PC-9 (cell line): ENCODE measurements at regions not wholly inside any gene's neighbourhood (a gene's known extent, or its start where the extent isn't known, plus 50 kb on each side); places are given as distances from the start of the nearest gene placed in this dataset.
A peak's percentile ranks its signal among the peaks of the same experiment; 100 is the strongest.
"Not testable (repeated sequence)": the region's sequence is repeated elsewhere in the genome, so short reads cannot be mapped to it uniquely, and the experiment has no call there.

ENCODE experiments used
- BruUV-seq: library from RNA; stranded (reverse); fragments of 400-500 nt; replicated peaks from 2 replicates; lab custom pipeline; 2021; lab: Mats Ljungman, UMichigan
- CTCF ChIA-PET: fragments of 300-600 bp; sonication (Branson Sonifier 250); formaldehyde crosslinking; loops from one replicate; lab custom pipeline; 2022; ENCODE audit warnings: antibody characterized with exemption; lab: Charles Lee
- POLR2A ChIA-PET: fragments of 300-600 bp; sonication (Branson Sonifier 250); formaldehyde crosslinking; loops from one replicate; lab custom pipeline; 2022; ENCODE audit warnings: antibody characterized with exemption; ENCODE audit not compliant: unreplicated experiment; lab: Charles Lee
- DNase-seq, 2 experiments: peaks; one replicate each; pipeline versions ENCODE4 v3.0.0 to v3.0.0-alpha.2; 2015 to 2022; ENCODE audit warnings: mixed read lengths in 1 of 2
- H2AFZ ChIP-seq: fragments of 200-600 bp; sonication (generic); 2 replicates; pipeline ENCODE4 v1.8.1; 2017; ENCODE audit warnings: antibody characterized with exemption
- H3F3A ChIP-seq: fragments of 200-600 bp; sonication (generic); 2 replicates; pipeline ENCODE4 v1.8.1; 2017; ENCODE audit warnings: antibody characterized with exemption, mild to moderate bottlenecking, low read depth; ENCODE audit not compliant: insufficient read depth
- H3K27ac ChIP-seq: fragments of 200-600 bp; sonication (generic); 2 replicates; pipeline ENCODE4 v1.6.1; 2016; ENCODE audit warnings: mixed run types
- H3K27me3 ChIP-seq: fragments of 200-600 bp; sonication (generic); 2 replicates; pipeline ENCODE4 v1.6.1; 2016; ENCODE audit warnings: low read depth, mixed run types; ENCODE audit not compliant: insufficient read depth
- H3K36me3 ChIP-seq: fragments of 200-600 bp; sonication (generic); 2 replicates; pipeline ENCODE4 v1.6.1; 2016; ENCODE audit warnings: low read depth, mixed run types
- H3K4me1 ChIP-seq: fragments of 200-600 bp; sonication (generic); replicated peaks from 2 replicates; pipeline ENCODE4 v1.6.1; 2016; ENCODE audit warnings: mixed run types; ENCODE audit not compliant: insufficient read depth
- H3K4me2 ChIP-seq: fragments of 200-600 bp; sonication (generic); 2 replicates; pipeline ENCODE4 v1.6.1; 2017; ENCODE audit warnings: mixed run types
- H3K4me3 ChIP-seq: fragments of 200-600 bp; sonication (generic); 2 replicates; pipeline ENCODE4 v1.6.1; 2016; ENCODE audit warnings: mixed run types
- H3K79me2 ChIP-seq: fragments of 200-600 bp; sonication (generic); 2 replicates; pipeline ENCODE4 v1.6.1; 2017; ENCODE audit warnings: low read depth, mixed run types
- H3K9me2 ChIP-seq: fragments of 200-600 bp; sonication (generic); 2 replicates; pipeline ENCODE4 v1.8.1; 2017; ENCODE audit warnings: mild to moderate bottlenecking; ENCODE audit not compliant: insufficient read depth
- H3K9me3 ChIP-seq: fragments of 200-600 bp; sonication (generic); 2 replicates; pipeline ENCODE4 v1.8.1; 2016; ENCODE audit warnings: low read depth; ENCODE audit not compliant: insufficient read depth
- H4K20me1 ChIP-seq: fragments of 200-600 bp; sonication (generic); 2 replicates; pipeline ENCODE4 v1.8.1; 2017; ENCODE audit not compliant: insufficient read depth
- EZH2 ChIP-seq: fragments of 200-600 bp; sonication (generic); IDR thresholded peaks from 2 replicates; pipeline ENCODE4 v1.8.0; 2017; ENCODE audit warnings: antibody characterized with exemption, low read depth
- intact Hi-C: fragments of 100-400 bp; cut with micrococcal nuclease; formaldehyde crosslinking; loops from one replicate; pipeline ENCODE4 v1.10.0; 2022; ENCODE audit not compliant: unreplicated experiment
- TF ChIP-seq, protein P1 (sequence below): fragments of 200-600 bp; sonication (generic); conservative IDR thresholded peaks from 2 replicates; pipeline ENCODE4 v1.6.1; 2017; ENCODE audit warnings: mixed run types, antibody characterized with exemption, mild to moderate bottlenecking, moderate library complexity

DNA sequence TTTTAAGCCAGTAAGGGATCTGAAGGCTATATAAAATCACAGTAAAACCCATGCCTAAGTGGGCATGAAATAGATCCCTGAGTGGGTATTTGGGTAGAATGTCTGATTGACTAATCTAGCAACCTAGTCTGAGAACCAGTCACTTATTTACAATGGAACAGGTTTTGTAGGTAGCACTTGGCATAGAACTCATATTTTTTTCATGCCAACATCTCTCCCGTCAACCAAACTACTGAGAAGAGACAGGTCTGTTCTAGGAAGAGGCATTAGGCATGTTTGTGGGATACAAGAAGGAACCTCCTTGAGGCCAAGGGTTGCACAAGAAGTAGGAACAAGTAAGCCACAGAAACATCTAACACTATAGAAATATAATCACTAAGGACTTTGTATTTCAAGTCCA is 840.4 kb upstream of the TENM4 start:
- no peak overlapping the region for H2AFZ ChIP-seq
- CTCF ChIA-PET = no interaction called here
- H3K9me2 ChIP-seq = no peaks in the 10 kb centered on the region
- H3K4me1 ChIP-seq = no peaks in the 10 kb centered on the region
- no peaks in the 10 kb centered on the region for H3F3A ChIP-seq
- H3K79me2 ChIP-seq = no peaks in the 10 kb centered on the region
- BruUV-seq = no TSS peak
- peak; percentile 6 to 62 for DNase-seq
- no peaks in the 10 kb centered on the region for H4K20me1 ChIP-seq
- POLR2A ChIA-PET = no interaction called here
- H3K27ac ChIP-seq = no peak overlapping the region
- no peak overlapping the region for H3K4me3 ChIP-seq
- TF ChIP-seq EZH2 = no peak
- TF ChIP-seq, protein P1, sequence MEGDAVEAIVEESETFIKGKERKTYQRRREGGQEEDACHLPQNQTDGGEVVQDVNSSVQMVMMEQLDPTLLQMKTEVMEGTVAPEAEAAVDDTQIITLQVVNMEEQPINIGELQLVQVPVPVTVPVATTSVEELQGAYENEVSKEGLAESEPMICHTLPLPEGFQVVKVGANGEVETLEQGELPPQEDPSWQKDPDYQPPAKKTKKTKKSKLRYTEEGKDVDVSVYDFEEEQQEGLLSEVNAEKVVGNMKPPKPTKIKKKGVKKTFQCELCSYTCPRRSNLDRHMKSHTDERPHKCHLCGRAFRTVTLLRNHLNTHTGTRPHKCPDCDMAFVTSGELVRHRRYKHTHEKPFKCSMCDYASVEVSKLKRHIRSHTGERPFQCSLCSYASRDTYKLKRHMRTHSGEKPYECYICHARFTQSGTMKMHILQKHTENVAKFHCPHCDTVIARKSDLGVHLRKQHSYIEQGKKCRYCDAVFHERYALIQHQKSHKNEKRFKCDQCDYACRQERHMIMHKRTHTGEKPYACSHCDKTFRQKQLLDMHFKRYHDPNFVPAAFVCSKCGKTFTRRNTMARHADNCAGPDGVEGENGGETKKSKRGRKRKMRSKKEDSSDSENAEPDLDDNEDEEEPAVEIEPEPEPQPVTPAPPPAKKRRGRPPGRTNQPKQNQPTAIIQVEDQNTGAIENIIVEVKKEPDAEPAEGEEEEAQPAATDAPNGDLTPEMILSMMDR = no peak
- no peak overlapping the region for H3K4me2 ChIP-seq
- H3K36me3 ChIP-seq = no peaks in the 10 kb centered on the region
- no peaks in the 10 kb centered on the region for H3K27me3 ChIP-seq
- no peaks in the 10 kb centered on the region for H3K9me3 ChIP-seq
- intact Hi-C loops = no loop called here

DNA sequence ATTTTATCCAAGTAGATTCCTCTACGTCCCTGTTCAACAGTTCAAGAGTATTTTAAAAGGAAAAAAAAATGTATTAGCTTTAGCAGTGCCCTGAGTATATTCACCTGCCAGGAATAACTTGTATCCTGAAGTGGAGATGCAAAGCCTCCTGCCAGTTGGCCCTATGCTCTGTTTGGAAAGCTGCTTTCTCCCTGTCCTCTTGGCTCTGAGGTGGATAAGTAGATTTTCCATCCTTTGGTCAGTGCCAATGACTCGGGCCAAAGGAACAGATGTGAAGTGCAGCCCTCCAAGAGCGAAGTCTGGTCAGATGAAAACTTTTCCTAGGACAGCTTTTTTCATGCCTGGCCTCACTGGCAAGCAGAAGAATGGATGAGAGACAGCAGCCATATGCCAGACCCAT is 839.9 kb upstream of the TENM4 start:
- POLR2A ChIA-PET = no interaction called here
- Histone ChIP-seq H3K27me3 (no peaks in the 10 kb centered on the region), H3K36me3 (no peaks in the 10 kb centered on the region), H4K20me1 (no peaks in the 10 kb centered on the region), H3K4me3 (no peak overlapping the region), H3K79me2 (no peaks in the 10 kb centered on the region), H3K27ac (no peak overlapping the region), H3K9me3 (no peaks in the 10 kb centered on the region), H3K4me2 (no peak overlapping the region), H3F3A (no peaks in the 10 kb centered on the region), H3K9me2 (no peaks in the 10 kb centered on the region), H3K4me1 (no peaks in the 10 kb centered on the region), H2AFZ (no peak overlapping the region)
- intact Hi-C loops = no loop called here
- no peak for DNase-seq
- CTCF ChIA-PET = no interaction called here
- BruUV-seq = no TSS peak
- TF ChIP-seq, protein P1 = no peak
- no peak for TF ChIP-seq EZH2

DNA sequence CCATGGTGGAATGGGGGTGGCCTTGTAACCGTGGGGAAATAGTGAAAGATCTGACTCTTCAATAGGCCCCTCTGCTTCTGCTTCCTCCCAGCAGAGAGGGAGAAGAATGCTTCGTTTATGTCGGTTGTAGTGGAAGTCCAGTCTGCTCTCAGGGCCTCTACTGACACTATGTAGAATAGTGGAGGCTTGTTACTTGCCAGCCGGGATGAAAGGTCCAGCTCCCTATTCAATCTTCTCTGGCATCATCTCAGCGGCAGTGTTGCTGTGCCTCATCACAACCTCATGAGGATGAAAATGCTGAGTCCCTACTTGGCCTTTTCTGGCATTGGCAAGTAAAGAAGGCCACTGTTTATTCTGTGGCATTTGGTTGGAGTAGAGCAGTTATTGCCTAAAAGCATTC is 820.9 kb upstream of the TENM4 start:
- no TSS peak for BruUV-seq
- H3K9me2 ChIP-seq = no peaks in the 10 kb centered on the region
- POLR2A ChIA-PET = no interaction called here

DNA sequence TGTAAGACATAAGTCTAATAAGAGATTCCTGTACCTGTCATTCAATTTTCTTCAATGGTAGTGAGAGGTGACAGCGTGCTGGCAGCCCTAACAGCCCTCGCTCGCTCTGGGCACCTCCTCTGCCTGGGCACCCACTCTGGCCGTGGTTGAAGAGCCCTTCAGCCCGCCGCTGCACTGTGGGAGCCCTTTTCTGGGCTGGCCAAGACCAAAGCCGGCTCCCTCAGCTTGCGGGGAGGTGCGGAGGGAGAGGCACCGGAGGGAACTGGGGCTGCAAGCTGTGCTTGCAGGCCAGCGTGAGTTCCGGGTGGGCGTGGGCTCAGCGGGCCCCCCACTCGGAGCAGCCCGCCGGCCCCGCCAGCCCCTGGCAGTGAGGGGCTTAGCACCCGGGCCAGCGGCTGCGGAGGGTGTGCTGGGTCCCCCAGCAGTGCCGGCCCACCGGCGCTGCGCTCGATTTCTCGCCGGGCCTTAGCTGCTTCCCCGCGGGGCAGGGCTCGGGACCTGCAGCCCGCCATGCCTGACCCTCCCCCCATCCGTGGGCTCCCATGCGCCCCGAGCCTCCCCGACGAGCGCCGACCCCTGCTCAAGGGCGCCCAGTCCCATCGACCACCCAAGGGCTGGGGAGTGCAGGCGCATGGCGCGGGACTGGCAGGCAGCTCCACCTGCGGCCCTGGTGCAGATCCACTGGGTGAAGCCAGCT is 816.6 kb upstream of the TENM4 start:
- H3K27ac ChIP-seq, H3K79me2 ChIP-seq, H3K9me2 ChIP-seq, BruUV-seq, H4K20me1 ChIP-seq, CTCF ChIA-PET, H3K4me1 ChIP-seq, H2AFZ ChIP-seq, intact Hi-C loops, H3K36me3 ChIP-seq, H3K4me2 ChIP-seq, H3K27me3 ChIP-seq, DNase-seq, H3K4me3 ChIP-seq, H3F3A ChIP-seq, POLR2A ChIA-PET, H3K9me3 ChIP-seq: not testable (repeated sequence)

More for the DNA sequence above, 820.9 kb upstream of the TENM4 start:
- no peaks in the 10 kb centered on the region for H4K20me1 ChIP-seq
- CTCF ChIA-PET = no interaction called here
- no peak for TF ChIP-seq EZH2
- TF ChIP-seq, protein P1 = no peak
- H3F3A ChIP-seq = no peaks in the 10 kb centered on the region
- no peaks in the 10 kb centered on the region for H3K9me3 ChIP-seq
- H3K4me2 ChIP-seq = no peak overlapping the region
- no peaks in the 10 kb centered on the region for H3K36me3 ChIP-seq
- intact Hi-C loops = no loop called here
- H3K4me1 ChIP-seq = no peaks in the 10 kb centered on the region
- H3K79me2 ChIP-seq = no peaks in the 10 kb centered on the region
- no peak overlapping the region for H3K27ac ChIP-seq
- H3K27me3 ChIP-seq = no peaks in the 10 kb centered on the region
- H2AFZ ChIP-seq = no peak overlapping the region
- no peak overlapping the region for H3K4me3 ChIP-seq
- DNase-seq = no peak
